Stimulated activated CD8-positive, alpha-beta memory T cell treated with anti-CD3 and anti-CD28 coated beads, Interleukin-4, amount 100 ng/mL, for 1 hour (primary cell): ENCODE measurements at regions not wholly inside any gene's neighbourhood (a gene's known extent, or its start where the extent isn't known, plus 50 kb on each side); places are given as distances from the start of the nearest gene placed in this dataset.
"Not testable (repeated sequence)": the region's sequence is repeated elsewhere in the genome, so short reads cannot be mapped to it uniquely, and the experiment has no call there.

Experiments
- DNase-seq, 2 donors: peaks; one replicate each; pipeline ENCODE4 v3.0.0-alpha.2; 2020; ENCODE audit warnings: low read depth in 2 of 2, low spot score in 1 of 2

DNA sequence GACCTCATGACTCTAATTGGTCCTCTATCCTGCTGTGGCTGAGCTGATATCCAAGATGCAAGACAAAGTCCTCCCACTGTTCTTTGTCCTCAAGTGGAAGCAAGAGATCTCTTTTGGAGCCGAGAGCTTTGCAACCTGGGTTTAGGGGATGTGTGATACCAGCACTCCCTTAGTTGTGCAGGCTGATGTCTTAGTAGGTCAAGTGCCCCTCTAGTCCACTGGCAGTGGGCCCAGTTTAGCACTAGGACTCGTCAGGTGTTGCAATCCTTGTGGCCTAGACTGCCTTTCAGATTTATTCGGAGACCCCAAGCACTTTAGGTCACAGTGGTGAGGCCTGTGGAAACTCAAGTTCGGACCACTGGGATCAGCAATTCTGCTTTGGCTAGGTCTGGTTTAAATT, 64.0 kb downstream of the GPRASP3 start:
- DNase-seq = no peak

DNA sequence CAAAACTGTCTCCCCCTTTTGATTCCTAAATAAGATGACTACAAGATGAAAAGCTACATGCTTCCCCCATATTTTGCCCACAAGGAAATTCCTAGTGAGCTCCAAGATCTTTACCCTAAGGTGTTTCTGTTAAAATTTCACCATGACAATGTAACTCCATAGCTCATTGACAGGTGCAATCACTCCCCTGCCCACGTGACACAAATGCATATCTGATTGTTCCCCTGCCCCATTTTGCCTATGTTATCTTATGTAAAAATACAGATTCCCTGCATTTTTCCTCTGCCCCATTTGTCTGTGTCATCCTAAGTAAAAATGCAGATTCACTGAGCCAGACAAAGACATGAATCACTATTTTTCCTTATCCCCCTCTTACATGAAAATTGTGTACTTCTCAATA, 66.7 kb downstream of the GPRASP3 start:
- no peak for DNase-seq

- DNase-seq = no peak
Measured at GRCh38 chrX:102808336-102808735, 87.8 kb downstream of the GPRASP3 start.

DNA sequence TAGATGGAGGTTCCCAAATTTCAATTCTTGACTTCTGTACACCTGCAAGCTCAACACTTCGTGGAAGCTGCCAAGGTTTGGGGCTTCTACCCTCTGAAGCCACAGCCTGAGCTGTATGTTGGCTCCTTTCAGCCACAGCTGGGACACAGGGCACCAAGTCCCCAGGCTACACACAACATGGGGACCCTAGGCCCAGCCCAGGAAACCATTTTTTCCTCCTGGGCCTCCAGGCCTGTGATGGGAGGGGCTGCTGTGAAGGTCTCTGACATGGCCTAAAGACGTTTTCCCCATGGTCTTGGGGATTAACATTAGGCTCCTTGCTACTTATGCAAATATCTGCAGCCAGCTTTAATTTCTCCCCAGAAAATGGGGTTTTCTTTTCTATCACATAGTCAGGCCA, 97.7 kb downstream of the GPRASP3 start:
- DNase-seq = not testable (repeated sequence)

DNA sequence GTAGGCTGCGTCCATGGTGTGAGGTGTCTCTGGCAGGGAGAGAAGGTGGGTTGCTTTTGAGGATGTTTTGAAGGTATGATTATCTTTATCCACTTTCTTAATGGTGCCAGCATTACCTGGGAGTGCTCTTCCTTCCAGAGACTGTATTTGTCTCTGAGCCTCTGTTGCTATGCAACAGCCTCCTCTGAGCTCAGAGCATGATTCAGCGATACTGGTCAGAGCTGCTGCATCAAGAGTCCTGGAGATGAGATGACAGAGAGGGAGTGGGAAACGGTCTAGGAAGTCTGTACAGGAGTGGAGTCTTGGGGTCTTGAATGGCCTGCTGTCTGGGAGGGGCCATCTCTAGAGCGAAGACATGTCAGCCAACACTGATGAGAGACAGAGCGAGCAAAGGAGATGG, 104.4 kb upstream of the RAB40AL start:
- DNase-seq = no peak

- no peak for DNase-seq
Measured at GRCh38 chrX:102833136-102833535, 103.9 kb upstream of the RAB40AL start.

- no peak for DNase-seq
Measured at GRCh38 chrX:102835504-102836146, 101.4 kb upstream of the RAB40AL start.

- no peak for DNase-seq
Measured at GRCh38 chrX:102837847-102838246, 99.2 kb upstream of the RAB40AL start.

- DNase-seq = no peak
Measured at GRCh38 chrX:102840871-102841705, 96.0 kb upstream of the RAB40AL start.

- DNase-seq = no peak
Measured at GRCh38 chrX:102841706-102842003, 95.4 kb upstream of the RAB40AL start.

DNA sequence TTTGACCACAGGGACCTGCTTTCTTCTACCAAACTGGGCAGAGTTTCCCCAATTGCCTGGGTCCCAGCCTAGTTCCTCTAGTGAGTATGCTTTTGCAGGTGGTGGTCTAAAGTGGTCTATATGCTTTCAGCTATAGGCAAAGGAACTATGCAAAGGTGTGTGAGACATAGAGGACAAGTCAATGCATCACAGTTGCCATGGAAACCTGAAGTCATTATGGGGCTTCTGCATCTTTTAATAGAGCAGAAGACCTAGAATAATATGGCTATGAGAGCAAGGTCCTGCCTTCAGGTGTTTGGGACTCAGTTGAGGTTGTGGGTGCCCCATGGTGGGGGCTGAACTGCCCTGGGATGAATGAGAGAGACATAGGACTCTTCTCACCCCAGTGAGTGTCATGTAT, 92.1 kb upstream of the RAB40AL start:
- no peak for DNase-seq

DNA sequence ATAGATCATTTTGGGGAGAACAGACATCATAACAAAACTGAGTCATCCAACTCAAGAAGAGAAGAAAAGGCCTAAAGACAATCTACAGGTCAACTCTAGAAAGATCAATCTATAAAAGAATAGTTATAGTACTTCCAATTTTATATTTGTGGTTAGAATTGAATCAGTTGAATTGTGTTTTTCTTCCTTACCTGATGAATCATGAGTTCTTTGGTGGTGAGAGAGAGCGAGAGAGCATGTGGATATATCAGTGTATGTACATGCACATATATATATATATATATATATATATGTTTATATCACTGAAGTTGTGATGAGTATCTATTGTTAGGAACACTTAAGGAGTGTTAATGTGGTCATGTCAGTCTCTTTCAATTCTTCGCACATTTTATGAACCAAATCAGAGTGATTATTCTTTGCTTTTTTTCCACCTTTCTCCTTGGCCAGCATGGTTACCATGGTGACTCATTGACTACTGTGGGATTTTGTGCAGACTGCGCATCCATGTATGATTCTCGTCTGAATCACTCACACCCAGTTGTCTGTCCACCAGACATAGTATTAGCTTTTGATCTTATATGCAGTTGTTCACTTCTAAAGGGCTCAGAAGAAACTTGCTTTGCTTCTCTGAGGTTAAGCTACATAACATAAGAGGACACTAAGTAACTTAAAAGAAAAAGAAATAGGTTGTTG, 90.4 kb upstream of the RAB40AL start:
- no peak for DNase-seq

DNA sequence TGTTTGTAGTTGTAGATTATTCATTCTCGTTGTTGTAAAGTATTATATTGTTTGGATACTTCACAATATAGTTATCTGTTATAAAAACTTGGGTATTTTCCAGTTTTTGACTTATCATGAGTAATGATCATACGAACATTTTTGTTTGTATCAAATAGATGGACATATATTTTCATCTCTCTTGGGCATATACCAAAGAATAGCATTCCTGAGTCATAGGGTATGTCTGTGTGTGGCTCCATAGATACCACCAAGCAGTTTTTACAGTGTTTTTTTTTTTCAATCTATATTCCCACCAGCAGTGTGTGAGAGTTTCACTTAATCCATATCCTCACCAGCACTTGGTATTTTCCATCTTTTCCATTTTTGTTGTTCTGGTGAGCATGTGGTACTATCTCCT, 89.7 kb upstream of the RAB40AL start:
- DNase-seq = no peak

GRCh38 chrX:102849396-102849795, 87.7 kb upstream of the RAB40AL start:
- no peak for DNase-seq

DNA sequence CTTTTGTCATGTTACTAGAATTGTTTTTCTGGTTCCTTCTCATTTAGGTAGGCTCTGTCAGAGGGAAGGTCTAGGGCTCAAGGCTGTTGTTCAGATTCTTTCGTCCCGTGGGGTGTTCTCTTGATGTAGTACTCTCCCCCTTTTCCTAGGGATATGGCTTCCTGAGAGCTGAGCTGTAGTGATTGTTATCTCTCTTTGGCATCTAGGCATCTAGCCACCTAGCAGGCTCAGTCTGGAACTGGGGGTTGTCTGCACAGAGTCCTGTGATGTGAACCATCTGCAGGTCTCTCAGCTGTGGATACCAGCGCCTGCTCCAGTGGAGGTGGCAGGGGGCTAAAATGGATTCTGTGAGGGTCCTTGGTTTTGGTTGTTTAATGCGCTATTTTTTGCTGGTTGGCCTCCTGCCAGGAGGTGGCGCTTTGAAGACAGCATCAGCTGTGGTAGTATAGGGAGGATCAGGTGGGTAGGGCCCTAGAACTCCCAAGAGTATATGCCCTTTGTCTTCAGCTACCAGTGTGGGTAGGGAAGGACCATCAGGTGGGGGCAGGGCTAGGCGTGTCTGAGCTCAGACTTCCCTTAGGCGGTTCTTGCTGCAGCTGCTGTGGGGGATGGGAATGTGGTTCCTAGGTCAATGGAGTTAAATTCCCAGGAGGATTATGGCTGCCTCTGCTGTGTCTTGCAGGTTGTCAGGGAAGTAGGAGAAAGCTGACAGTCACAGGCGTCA, 78.1 kb upstream of the RAB40AL start:
- not testable (repeated sequence) for DNase-seq

- no peak for DNase-seq
Measured at GRCh38 chrX:102859550-102859871, 77.6 kb upstream of the RAB40AL start.

DNA sequence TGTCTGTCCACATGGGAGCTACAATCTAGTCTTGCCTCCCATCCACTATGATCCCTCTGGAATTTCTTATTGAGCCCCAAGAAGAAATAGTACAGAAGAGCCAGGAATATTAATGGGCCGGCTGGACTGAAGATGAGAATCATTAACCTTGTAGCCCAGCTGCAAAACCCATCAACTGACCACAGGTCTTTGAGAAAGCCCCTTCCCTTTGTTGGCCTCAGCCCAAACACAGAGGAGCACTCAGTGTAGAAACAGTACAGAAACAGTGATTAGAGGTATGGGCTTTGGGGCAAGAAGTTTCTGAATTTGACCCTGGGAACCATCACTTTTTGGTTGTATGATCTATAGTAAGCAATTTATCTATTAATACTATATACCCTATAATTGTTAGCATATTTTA, 76.8 kb upstream of the RAB40AL start:
- DNase-seq = no peak

- peak; percentile 59 to 65 for DNase-seq
Measured at GRCh38 chrX:102863735-102864134, 73.3 kb upstream of the RAB40AL start.

DNA sequence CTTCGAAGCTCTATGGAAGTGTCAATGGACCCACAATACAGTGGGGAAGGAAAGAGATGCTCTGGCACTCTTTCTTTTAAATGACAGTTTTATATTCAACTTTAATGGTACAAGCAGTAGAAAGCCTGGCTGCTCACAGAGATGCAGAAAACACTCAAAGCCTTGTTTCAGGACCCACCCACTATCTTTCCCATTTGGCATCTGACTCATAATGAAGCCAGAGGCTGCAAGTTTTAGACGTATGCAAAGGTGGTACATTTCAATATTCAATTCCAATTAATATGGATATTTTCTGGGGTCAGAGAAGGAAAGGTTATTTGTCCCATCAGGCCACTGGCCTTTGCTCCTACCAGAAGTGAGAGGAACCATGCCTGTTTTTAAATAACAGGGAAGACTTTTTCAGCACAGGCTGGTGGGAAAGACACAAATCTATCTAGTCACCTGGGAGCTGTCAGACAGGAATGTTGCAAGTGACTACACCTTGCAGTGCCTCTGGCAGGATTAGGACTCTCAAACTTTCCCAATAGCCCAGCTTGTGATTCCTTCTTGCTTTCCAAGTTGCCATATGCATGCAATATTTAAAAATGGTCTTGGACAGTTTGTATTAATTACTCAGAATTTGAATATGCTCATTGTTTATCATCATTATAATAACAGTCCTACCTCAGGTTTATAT, 70.0 kb upstream of the RAB40AL start:
- no peak for DNase-seq

GRCh38 chrX:102883491-102883890, 53.6 kb upstream of the RAB40AL start:
- no peak for DNase-seq
